ENCODE measurements at regions not wholly inside any gene's neighbourhood (a gene's known extent, or its start where the extent isn't known, plus 50 kb on each side); places are given as distances from the start of the nearest gene placed in this dataset.
"Not testable (repeated sequence)": the region's sequence is repeated elsewhere in the genome, so short reads cannot be mapped to it uniquely, and the experiment has no call there.

- intact Hi-C loops (cut with DNase I; ENCODE audit: low total_unique reads) (no loop called here), in situ Hi-C loops (cut with MboI; ENCODE audit: low sequenced_read_pairs in 4 of 4) (no loop called here)
- H3K36me3 ChIP-seq, result no peaks in the 10 kb centered on the region
- no peaks in the 10 kb centered on the region for H3K4me1 ChIP-seq
- no peaks in the 10 kb centered on the region for H3K9me3 ChIP-seq
- no peak overlapping the region for H3K27ac ChIP-seq
- TF ChIP-seq CTCF (IDR thresholded peaks at IDR 0.05 in 4 of 5, conservative IDR thresholded peaks at IDR 0.05 in 1 of 5) (no peak), POLR2A (IDR thresholded peaks at IDR 0.05) (no peak)
- ATAC-seq, result no peak
- no peaks in the 10 kb centered on the region for H3K27me3 ChIP-seq
- no peak for DNase-seq
- no peak overlapping the region for H3K4me3 ChIP-seq
Measured at GRCh38 chr7:32639122-32639521, 143.8 kb downstream of the AVL9 start.

DNA sequence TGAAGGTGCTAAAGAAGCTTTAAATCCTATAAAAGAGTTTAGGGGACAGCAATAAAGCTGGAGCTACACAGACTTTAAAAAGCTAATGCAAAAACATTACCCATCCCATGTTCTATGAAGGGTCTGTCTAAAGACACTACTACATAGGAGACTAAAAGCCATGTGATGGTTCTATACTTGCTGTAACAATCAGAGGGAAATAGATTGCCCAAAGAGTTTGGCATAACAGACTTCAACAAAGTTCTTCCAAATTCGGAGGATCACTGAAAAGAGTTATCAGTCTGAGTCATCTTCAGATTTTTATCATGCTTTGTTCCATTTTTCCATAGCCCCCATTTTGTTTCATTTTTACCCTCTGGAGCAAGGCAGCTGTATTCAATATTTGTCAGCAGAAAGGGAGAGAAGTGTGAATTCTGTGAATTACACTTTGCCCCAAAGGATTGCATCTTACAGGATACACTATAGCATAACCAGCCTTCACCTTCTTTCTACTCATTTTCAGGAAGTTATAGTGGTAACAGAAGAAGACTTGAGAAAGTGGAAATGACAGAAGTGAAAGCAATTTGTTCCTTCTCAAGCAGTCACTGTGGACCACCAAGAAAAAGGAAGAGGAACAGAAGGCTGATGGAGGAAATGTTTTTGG lies 143.3 kb downstream of the AVL9 start:
- in situ Hi-C loops (cut with MboI; ENCODE audit: low sequenced_read_pairs in 4 of 4); H3K27me3 ChIP-seq; H3K4me1 ChIP-seq; DNase-seq; H3K9me3 ChIP-seq; H3K36me3 ChIP-seq; H3K4me3 ChIP-seq; ATAC-seq; intact Hi-C loops (cut with DNase I; ENCODE audit: low total_unique reads); H3K27ac ChIP-seq: not testable (repeated sequence)

Small RNA genes lying in the stretch of these regions (microRNA-seq; reads per million reads assigned to microRNA genes)
- gene MIR550A2 (ENCODE audit: borderline replicate concordance in 2 of 2), result 0 reads per million in 2 donors
- 0 reads per million in 2 donors for gene MIR550B2 (ENCODE audit: borderline replicate concordance in 2 of 2)

Data from gastrocnemius medialis (tissue), 4 donors.